Large intestine (tissue), 3 donors: ENCODE measurements at regions not wholly inside any gene's neighbourhood (a gene's known extent, or its start where the extent isn't known, plus 50 kb on each side); places are given as distances from the start of the nearest gene placed in this dataset.
A peak's percentile ranks its signal among the peaks of the same experiment; 100 is the strongest.

Experiments
- DNase-seq, 2 donors: peaks; one replicate each; pipeline versions ENCODE4 v3.0.0 to v3.0.0-alpha.2; 2013
- H3K27ac ChIP-seq: one replicate; pipeline ENCODE4 v1.5.1; 2013; ENCODE audit warnings: low read length
- H3K27me3 ChIP-seq: 2 replicates; pipeline ENCODE4 v1.6.1; 2013; ENCODE audit warnings: low read length; ENCODE audit not compliant: control insufficient read depth, insufficient read depth
- H3K36me3 ChIP-seq: 2 replicates; pipeline ENCODE4 v1.6.1; 2013; ENCODE audit warnings: low read length; ENCODE audit not compliant: control insufficient read depth, insufficient read depth
- H3K4me1 ChIP-seq: one replicate; pipeline ENCODE4 v1.6.1; 2013; ENCODE audit warnings: low read length; ENCODE audit not compliant: control insufficient read depth, insufficient read depth
- H3K4me3 ChIP-seq: one replicate; pipeline ENCODE4 v1.5.1; 2013; ENCODE audit warnings: low read length
- H3K9me3 ChIP-seq: one replicate; pipeline ENCODE4 v1.6.1; 2013; ENCODE audit warnings: mild to moderate bottlenecking, low read depth, low read length, moderate library complexity; ENCODE audit not compliant: control insufficient read depth
- WGBS: methylation state at CpG from one replicate; pipeline ENCODE4 v1.1.5; 2013; ENCODE audit warnings: low lambda C conversion rate; ENCODE audit not compliant: insufficient coverage; 5-methylcytosine and 5-hydroxymethylcytosine counted together

DNA sequence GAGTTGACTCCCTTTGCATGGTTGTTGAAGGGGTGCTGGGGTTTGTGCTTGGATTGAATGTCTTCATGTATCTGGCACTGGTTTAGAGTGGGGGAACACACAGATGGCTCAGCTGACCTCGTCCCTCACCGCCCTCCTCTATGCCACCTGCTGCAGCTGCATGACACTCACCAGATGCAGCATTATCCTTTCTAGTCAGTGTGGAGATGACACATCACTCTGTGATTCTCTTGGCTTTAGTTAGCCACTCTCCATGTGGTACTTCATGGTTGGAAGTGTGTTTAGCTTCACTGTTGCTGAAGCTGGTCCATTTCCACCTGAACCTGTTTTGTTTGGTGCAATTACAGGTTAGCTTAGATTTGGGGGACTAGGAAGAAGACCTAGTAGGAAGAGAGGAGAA, 56.3 kb upstream of the BMPER start:
- Histone ChIP-seq H3K27ac (no peak overlapping the region), H3K9me3 (no peaks in the 10 kb centered on the region), H3K27me3 (no peaks in the 10 kb centered on the region), H3K36me3 (no peaks in the 10 kb centered on the region), H3K4me3 (no peak overlapping the region), H3K4me1 (no peaks in the 10 kb centered on the region)
- no CpG with 5 or more reads among the region's 2 CpGs for WGBS
- DNase-seq, result no peak

DNA sequence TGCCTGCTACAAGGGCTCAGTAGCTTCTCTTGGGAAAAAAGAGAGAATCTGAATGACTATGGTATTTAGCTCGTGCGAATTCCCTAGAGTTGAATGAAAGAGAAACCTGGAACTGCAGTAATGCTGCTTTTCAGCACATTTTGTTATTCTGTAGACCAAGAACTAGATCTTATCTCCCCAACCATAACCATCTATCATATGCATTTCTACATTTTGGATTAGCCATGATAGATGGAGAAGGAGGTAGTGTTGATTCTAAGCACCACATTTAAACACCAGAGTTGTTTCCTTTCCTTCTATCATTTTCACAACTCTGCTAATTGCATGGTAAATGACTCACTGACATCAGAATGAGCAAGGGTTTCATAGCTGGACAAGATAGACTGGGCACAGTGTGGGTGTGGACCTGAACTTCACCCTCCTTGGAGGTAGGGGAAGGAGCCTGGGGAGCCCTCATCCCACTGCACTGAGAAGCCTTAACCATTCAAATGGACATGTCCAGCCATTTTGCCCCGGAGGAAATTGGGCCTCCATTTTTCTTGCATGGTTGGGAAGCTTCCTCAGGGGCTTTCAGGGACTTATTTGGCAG, 55.3 kb upstream of the BMPER start:
- DNase-seq, result peak; percentile 13 to 16
- H3K4me3 ChIP-seq, result no peak overlapping the region
- H3K27me3 ChIP-seq, result no peaks in the 10 kb centered on the region
- no peaks in the 10 kb centered on the region for H3K9me3 ChIP-seq
- H3K36me3 ChIP-seq, result no peaks in the 10 kb centered on the region
- H3K4me1 ChIP-seq, result no peaks in the 10 kb centered on the region
- no peak overlapping the region for H3K27ac ChIP-seq
- no CpG with 5 or more reads among the region's 3 CpGs for WGBS

- WGBS, result no CpG with 5 or more reads among the region's 1 CpG
- no peaks in the 10 kb centered on the region for H3K27me3 ChIP-seq
- DNase-seq, result no peak
Observed at GRCh38 chr7:33850768-33851167, 54.6 kb upstream of the BMPER start.

GRCh38 chr7:33852838-33853237, 52.5 kb upstream of the BMPER start:
- no peak overlapping the region for H3K4me3 ChIP-seq
- H3K9me3 ChIP-seq, result no peaks in the 10 kb centered on the region
- no peaks in the 10 kb centered on the region for H3K36me3 ChIP-seq
- DNase-seq, result no peak
- WGBS, result no CpG with 5 or more reads among the region's 3 CpGs
- no peak overlapping the region for H3K27ac ChIP-seq
- H3K27me3 ChIP-seq, result no peaks in the 10 kb centered on the region
- H3K4me1 ChIP-seq, result no peaks in the 10 kb centered on the region

More at GRCh38 chr7:33850768-33851167, 54.6 kb upstream of the BMPER start:
- Histone ChIP-seq H3K9me3 (no peaks in the 10 kb centered on the region), H3K36me3 (no peaks in the 10 kb centered on the region), H3K4me1 (no peaks in the 10 kb centered on the region), H3K27ac (no peak overlapping the region), H3K4me3 (no peak overlapping the region)

GRCh38 chr7:33853361-33854062, 51.8 kb upstream of the BMPER start:
- WGBS, result 40% methylated on average over 1 of the region's 5 CpGs
- DNase-seq, result no peak
- Histone ChIP-seq H3K4me1 (no peaks in the 10 kb centered on the region), H3K9me3 (no peaks in the 10 kb centered on the region), H3K4me3 (no peak overlapping the region), H3K27ac (no peak overlapping the region), H3K27me3 (no peaks in the 10 kb centered on the region), H3K36me3 (no peaks in the 10 kb centered on the region)

DNA sequence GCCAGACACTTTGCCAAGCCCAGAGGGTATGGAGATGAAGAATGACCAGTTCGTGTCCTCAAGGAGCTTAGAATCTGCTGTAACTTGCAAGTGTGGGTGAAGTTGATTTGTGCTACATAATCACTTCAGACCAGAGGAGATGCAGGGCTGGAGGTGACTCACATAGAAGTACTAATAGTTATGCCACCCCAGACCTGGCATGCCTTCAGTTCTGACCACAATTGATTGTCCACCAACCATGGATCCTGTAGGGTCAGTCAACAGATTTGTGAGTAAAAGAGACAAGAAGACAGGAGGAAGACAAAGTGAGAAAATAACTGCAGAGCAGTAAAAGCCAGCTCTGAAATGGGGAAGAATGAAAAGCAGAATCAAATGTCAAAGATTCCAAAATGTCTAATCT, 51.2 kb upstream of the BMPER start:
- no peaks in the 10 kb centered on the region for H3K27me3 ChIP-seq
- no CpG with 5 or more reads among the region's 1 CpG for WGBS
- no peaks in the 10 kb centered on the region for H3K4me1 ChIP-seq
- DNase-seq, result no peak
- H3K4me3 ChIP-seq, result no peak overlapping the region
- H3K27ac ChIP-seq, result no peak overlapping the region
- no peaks in the 10 kb centered on the region for H3K36me3 ChIP-seq
- no peaks in the 10 kb centered on the region for H3K9me3 ChIP-seq

- H3K4me1 ChIP-seq, result no peaks in the 10 kb centered on the region
- H3K36me3 ChIP-seq, result no peaks in the 10 kb centered on the region
- no peak for DNase-seq
- no peak overlapping the region for H3K4me3 ChIP-seq
- no peaks in the 10 kb centered on the region for H3K9me3 ChIP-seq
- no CpG with 5 or more reads among the region's 4 CpGs for WGBS
- no peak overlapping the region for H3K27ac ChIP-seq
- peaks cover 3% of the 10 kb centered on the region for H3K27me3 ChIP-seq
Observed at GRCh38 chr7:33854801-33855350, 50.5 kb upstream of the BMPER start.
